ENCODE measurements at regions not wholly inside any gene's neighbourhood (a gene's known extent, or its start where the extent isn't known, plus 50 kb on each side); places are given as distances from the start of the nearest gene placed in this dataset.

DNA sequence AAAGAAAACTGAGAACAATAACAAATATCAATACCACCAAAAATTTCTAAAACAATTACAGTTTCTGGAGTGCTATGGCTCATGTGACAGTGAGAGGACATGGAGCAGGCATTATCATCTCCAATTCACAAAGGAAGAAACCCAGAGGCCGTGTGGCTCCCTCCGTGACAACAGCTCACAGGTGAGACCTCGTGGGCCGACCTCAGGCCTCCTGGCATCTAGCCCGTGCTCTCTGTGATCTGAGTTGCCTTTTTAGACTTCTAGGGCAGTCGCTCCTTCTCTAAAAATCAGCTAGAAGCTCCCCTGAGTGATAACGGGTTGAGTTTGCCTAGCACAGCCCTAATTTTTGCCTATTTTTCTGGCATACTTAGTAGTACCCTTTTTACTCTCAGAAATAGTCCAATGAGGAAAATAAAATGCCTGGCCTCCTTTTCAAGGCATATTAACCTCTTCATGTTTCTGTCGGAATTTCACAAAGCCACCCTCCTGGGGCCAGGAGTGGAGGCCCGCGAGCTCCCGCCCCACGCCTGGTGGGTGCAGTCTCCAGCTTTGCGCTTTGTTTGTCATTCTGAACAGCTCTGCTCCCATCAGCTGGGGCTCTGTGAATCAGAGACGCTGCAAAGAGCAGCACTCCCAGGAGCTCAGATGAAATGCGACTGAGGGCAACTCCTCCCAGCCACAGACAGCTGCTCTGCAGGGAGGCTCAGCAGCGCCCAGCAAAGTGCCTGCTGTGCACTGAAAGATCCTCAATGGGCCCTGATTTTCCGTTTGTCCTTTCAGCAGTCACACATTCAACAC lies 292.5 kb downstream of the UQCRFS1 start:
- peaks cover 6 to 7% of the 10 kb centered on the region in 2 donors for H3K27me3 Mint-ChIP-seq
- H3K36me3 Mint-ChIP-seq, result no peaks in the 10 kb centered on the region
- H3K9me3 Mint-ChIP-seq, result no peaks in the 10 kb centered on the region
- ChIA-PET POLR2A (no interaction called here), CTCF (no interaction called here)
- DNase-seq (no peak), ATAC-seq (replicated peaks in 1 of 4) (no peak)
- no peak overlapping the region for H3K27ac Mint-ChIP-seq
- no peak overlapping the region for H3K4me3 ChIP-seq (ENCODE audit: control insufficient read depth in 1 of 2, extremely low read depth in 1 of 2, low read length in 1 of 2)
- no peaks in the 10 kb centered on the region for H3K9me3 ChIP-seq
- no peak overlapping the region for H3K27ac ChIP-seq (ENCODE audit: low read length)
- H3K4me1 Mint-ChIP-seq, result no peaks in the 10 kb centered on the region
- H3K36me3 ChIP-seq (ENCODE audit: control insufficient read depth in 2 of 2, extremely low read depth in 1 of 2, insufficient read depth in 1 of 2, low read length in 1 of 2), result no peaks in the 10 kb centered on the region
- H3K27me3 ChIP-seq (replicated peaks in 1 of 2; ENCODE audit: control insufficient read depth in 2 of 2, extremely low read depth in 1 of 2, insufficient read depth in 2 of 2, low read length in 1 of 2), result peaks cover 0 to 22% of the 10 kb centered on the region in 2 experiments
- WGBS (ENCODE audit: insufficient coverage), result 44% methylated on average over 11 of the region's 17 CpGs
- H3K4me1 ChIP-seq (ENCODE audit: control insufficient read depth in 1 of 2, extremely low read depth in 1 of 2, insufficient read depth in 2 of 2, low read length in 2 of 2), result no peaks in the 10 kb centered on the region
- H3K4me3 Mint-ChIP-seq, result no peak overlapping the region

DNA sequence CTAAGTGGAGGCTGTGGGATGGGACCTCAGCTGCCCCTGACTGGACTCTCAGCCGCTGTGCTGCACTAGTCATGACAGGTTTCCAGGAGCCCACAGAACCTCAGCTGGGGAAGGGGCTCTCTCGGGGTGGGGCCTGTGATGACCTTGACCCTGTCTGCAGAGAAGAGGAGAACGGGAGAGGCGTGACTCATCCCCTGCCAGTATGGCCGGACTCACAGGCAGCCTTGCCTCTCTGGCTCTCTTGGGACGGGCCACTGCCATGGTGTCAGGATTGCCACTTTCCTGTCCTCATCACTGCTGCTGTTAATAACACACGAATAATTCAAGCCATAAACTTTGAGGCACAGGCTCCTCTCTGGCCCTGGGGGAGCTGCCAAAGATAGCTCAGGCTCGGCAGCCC lies 295.3 kb downstream of the UQCRFS1 start:
- Histone ChIP-seq H3K27me3 (replicated peaks in 1 of 2; ENCODE audit: control insufficient read depth in 2 of 2, extremely low read depth in 1 of 2, insufficient read depth in 2 of 2, low read length in 1 of 2) (peaks cover 0 to 26% of the 10 kb centered on the region in 2 experiments), H3K9me3 (no peaks in the 10 kb centered on the region), H3K36me3 (ENCODE audit: control insufficient read depth in 2 of 2, extremely low read depth in 1 of 2, insufficient read depth in 1 of 2, low read length in 1 of 2) (no peaks in the 10 kb centered on the region), H3K27ac (ENCODE audit: low read length) (no peak overlapping the region), H3K4me1 (ENCODE audit: control insufficient read depth in 1 of 2, extremely low read depth in 1 of 2, insufficient read depth in 2 of 2, low read length in 2 of 2) (no peaks in the 10 kb centered on the region), H3K4me3 (ENCODE audit: control insufficient read depth in 1 of 2, extremely low read depth in 1 of 2, low read length in 1 of 2) (no peak overlapping the region)
- no peak for ATAC-seq (replicated peaks in 1 of 4)
- Mint-ChIP-seq H3K27me3 (peaks cover 6 to 7% of the 10 kb centered on the region in 2 donors), H3K4me1 (no peaks in the 10 kb centered on the region), H3K36me3 (no peaks in the 10 kb centered on the region), H3K27ac (no peak overlapping the region), H3K4me3 (no peak overlapping the region), H3K9me3 (no peaks in the 10 kb centered on the region)
- ChIA-PET POLR2A (no interaction called here), CTCF (no interaction called here)
- WGBS (ENCODE audit: insufficient coverage), result 61% methylated on average over 7 of the region's 8 CpGs
- no peak for DNase-seq

- no peaks in the 10 kb centered on the region for H3K36me3 Mint-ChIP-seq
- Histone ChIP-seq H3K9me3 (no peaks in the 10 kb centered on the region), H3K4me1 (ENCODE audit: control insufficient read depth in 1 of 2, extremely low read depth in 1 of 2, insufficient read depth in 2 of 2, low read length in 2 of 2) (no peaks in the 10 kb centered on the region), H3K36me3 (ENCODE audit: control insufficient read depth in 2 of 2, extremely low read depth in 1 of 2, insufficient read depth in 1 of 2, low read length in 1 of 2) (no peaks in the 10 kb centered on the region), H3K27me3 (replicated peaks in 1 of 2; ENCODE audit: control insufficient read depth in 2 of 2, extremely low read depth in 1 of 2, insufficient read depth in 2 of 2, low read length in 1 of 2) (peaks cover 0 to 24% of the 10 kb centered on the region in 2 experiments), H3K4me3 (ENCODE audit: control insufficient read depth in 1 of 2, extremely low read depth in 1 of 2, low read length in 1 of 2) (no peak overlapping the region), H3K27ac (ENCODE audit: low read length) (no peak overlapping the region)
- no peak for DNase-seq
- no peaks in the 10 kb centered on the region for H3K4me1 Mint-ChIP-seq
- peaks cover 1 to 9% of the 10 kb centered on the region in 2 donors for H3K27me3 Mint-ChIP-seq
- 85% methylated on average over 5 of the region's 8 CpGs for WGBS (ENCODE audit: insufficient coverage)
- CTCF ChIA-PET, result no interaction called here
- H3K4me3 Mint-ChIP-seq, result no peak overlapping the region
- no peak overlapping the region for H3K27ac Mint-ChIP-seq
- H3K9me3 Mint-ChIP-seq, result peaks cover 0 to 4% (median 0%) of the 10 kb centered on the region in 3 donors
- no peak for ATAC-seq (replicated peaks in 1 of 4)
- POLR2A ChIA-PET, result no interaction called here
Measured at GRCh38 chr19:28915737-28916460, 297.1 kb downstream of the UQCRFS1 start.

DNA sequence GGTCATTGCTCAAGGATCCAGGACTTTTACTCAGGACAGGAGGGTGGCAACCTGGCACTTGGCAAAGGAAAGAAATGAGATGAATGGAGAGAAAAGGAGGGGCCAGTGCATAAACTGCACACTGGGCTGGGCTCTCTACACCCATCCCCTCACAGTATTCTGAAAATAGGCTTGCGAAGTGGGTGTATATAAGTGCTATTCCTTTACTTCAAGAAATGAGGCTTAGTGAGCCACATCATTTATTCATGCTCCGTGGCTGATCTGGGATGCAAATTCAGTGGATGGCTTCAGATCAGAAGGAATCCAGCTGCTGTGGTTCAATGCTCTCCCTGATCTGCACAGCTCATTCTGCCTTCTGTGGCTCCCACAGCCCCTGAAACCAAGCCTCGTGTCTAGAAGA lies 297.7 kb downstream of the UQCRFS1 start:
- POLR2A ChIA-PET, result no interaction called here
- Mint-ChIP-seq H3K9me3 (peaks cover 0 to 4% (median 0%) of the 10 kb centered on the region in 3 donors), H3K4me3 (no peak overlapping the region), H3K36me3 (no peaks in the 10 kb centered on the region), H3K27me3 (peaks cover 0 to 9% of the 10 kb centered on the region in 2 donors), H3K27ac (no peak overlapping the region), H3K4me1 (no peaks in the 10 kb centered on the region)
- no peaks in the 10 kb centered on the region for H3K4me1 ChIP-seq (ENCODE audit: control insufficient read depth in 1 of 2, extremely low read depth in 1 of 2, insufficient read depth in 2 of 2, low read length in 2 of 2)
- 60% methylated on average over 1 of the region's 3 CpGs for WGBS (ENCODE audit: insufficient coverage)
- CTCF ChIA-PET, result no interaction called here
- H3K4me3 ChIP-seq (ENCODE audit: control insufficient read depth in 1 of 2, extremely low read depth in 1 of 2, low read length in 1 of 2), result no peak overlapping the region
- ATAC-seq (replicated peaks in 1 of 4), result no peak
- no peak for DNase-seq
- H3K27me3 ChIP-seq (replicated peaks in 1 of 2; ENCODE audit: control insufficient read depth in 2 of 2, extremely low read depth in 1 of 2, insufficient read depth in 2 of 2, low read length in 1 of 2), result peaks cover 0 to 19% of the 10 kb centered on the region in 2 experiments
- no peaks in the 10 kb centered on the region for H3K36me3 ChIP-seq (ENCODE audit: control insufficient read depth in 2 of 2, extremely low read depth in 1 of 2, insufficient read depth in 1 of 2, low read length in 1 of 2)
- H3K9me3 ChIP-seq, result no peaks in the 10 kb centered on the region
- H3K27ac ChIP-seq (ENCODE audit: low read length), result no peak overlapping the region

GRCh38 chr19:28914173-28914572 lies 298.8 kb downstream of the UQCRFS1 start:
- Histone ChIP-seq H3K36me3 (ENCODE audit: control insufficient read depth in 2 of 2, extremely low read depth in 1 of 2, insufficient read depth in 1 of 2, low read length in 1 of 2) (no peaks in the 10 kb centered on the region), H3K27ac (ENCODE audit: low read length) (no peak overlapping the region), H3K4me3 (ENCODE audit: control insufficient read depth in 1 of 2, extremely low read depth in 1 of 2, low read length in 1 of 2) (no peak overlapping the region), H3K27me3 (replicated peaks in 1 of 2; ENCODE audit: control insufficient read depth in 2 of 2, extremely low read depth in 1 of 2, insufficient read depth in 2 of 2, low read length in 1 of 2) (peaks cover 0 to 21% of the 10 kb centered on the region in 2 experiments), H3K4me1 (ENCODE audit: control insufficient read depth in 1 of 2, extremely low read depth in 1 of 2, insufficient read depth in 2 of 2, low read length in 2 of 2) (no peaks in the 10 kb centered on the region), H3K9me3 (no peaks in the 10 kb centered on the region)
- Mint-ChIP-seq H3K4me3 (no peak overlapping the region), H3K27me3 (peaks cover 0 to 11% of the 10 kb centered on the region in 2 donors), H3K27ac (no peak overlapping the region), H3K9me3 (peaks cover 0 to 4% (median 0%) of the 10 kb centered on the region in 3 donors), H3K36me3 (no peaks in the 10 kb centered on the region), H3K4me1 (no peaks in the 10 kb centered on the region)
- DNase-seq (no peak), ATAC-seq (replicated peaks in 1 of 4) (no peak)
- ChIA-PET POLR2A (no interaction called here), CTCF (no interaction called here)

- Mint-ChIP-seq H3K4me3 (no peak overlapping the region), H3K4me1 (no peaks in the 10 kb centered on the region), H3K36me3 (no peaks in the 10 kb centered on the region), H3K27ac (no peak overlapping the region), H3K27me3 (peaks cover 0 to 11% of the 10 kb centered on the region in 2 donors), H3K9me3 (peaks cover 0 to 4% (median 0%) of the 10 kb centered on the region in 3 donors)
- DNase-seq (no peak), ATAC-seq (replicated peaks in 1 of 4) (no peak)
- CTCF ChIA-PET, result no interaction called here
- no peak overlapping the region for H3K27ac ChIP-seq (ENCODE audit: low read length)
- no peaks in the 10 kb centered on the region for H3K36me3 ChIP-seq (ENCODE audit: control insufficient read depth in 2 of 2, extremely low read depth in 1 of 2, insufficient read depth in 1 of 2, low read length in 1 of 2)
- H3K4me1 ChIP-seq (ENCODE audit: control insufficient read depth in 1 of 2, extremely low read depth in 1 of 2, insufficient read depth in 2 of 2, low read length in 2 of 2), result no peaks in the 10 kb centered on the region
- POLR2A ChIA-PET, result no interaction called here
- H3K4me3 ChIP-seq (ENCODE audit: control insufficient read depth in 1 of 2, extremely low read depth in 1 of 2, low read length in 1 of 2), result no peak overlapping the region
- H3K9me3 ChIP-seq, result no peaks in the 10 kb centered on the region
- WGBS (ENCODE audit: insufficient coverage), result 78% methylated on average over 5 of the region's 6 CpGs
- peaks cover 0 to 21% of the 10 kb centered on the region in 2 experiments for H3K27me3 ChIP-seq (replicated peaks in 1 of 2; ENCODE audit: control insufficient read depth in 2 of 2, extremely low read depth in 1 of 2, insufficient read depth in 2 of 2, low read length in 1 of 2)
Measured at GRCh38 chr19:28913626-28914025, 299.3 kb downstream of the UQCRFS1 start.
